DMS114 treated with DMSO at 0.1 percent for 48 hours (cell line): ENCODE measurements at regions not wholly inside any gene's neighbourhood (a gene's known extent, or its start where the extent isn't known, plus 50 kb on each side); places are given as distances from the start of the nearest gene placed in this dataset.
"Not testable (repeated sequence)": the region's sequence is repeated elsewhere in the genome, so short reads cannot be mapped to it uniquely, and the experiment has no call there.

Experiments
- DNase-seq: peaks from one replicate; lab custom pipeline; 2025; ENCODE audit not compliant: unreplicated experiment; lab: John Stamatoyannopoulos, UW

- DNase-seq = no peak
These were observed 320.8 kb upstream of the USP24 start for GRCh38 chr1:55535724-55536544.

- no peak for DNase-seq
These were observed 319.5 kb upstream of the USP24 start for GRCh38 chr1:55534565-55535121.

GRCh38 chr1:55531644-55532043 lies 316.5 kb upstream of the USP24 start:
- no peak for DNase-seq

- no peak for DNase-seq
These were observed 315.8 kb upstream of the USP24 start for GRCh38 chr1:55530749-55531478.

GRCh38 chr1:55529017-55529416 lies 313.9 kb upstream of the USP24 start:
- no peak for DNase-seq

- DNase-seq = no peak
These were observed 312.7 kb upstream of the USP24 start for GRCh38 chr1:55527831-55528230.

GRCh38 chr1:55526716-55527115 lies 311.6 kb upstream of the USP24 start:
- no peak for DNase-seq

GRCh38 chr1:55524006-55524405 lies 308.8 kb upstream of the USP24 start:
- no peak for DNase-seq

GRCh38 chr1:55522982-55523381 lies 307.8 kb upstream of the USP24 start:
- no peak for DNase-seq

GRCh38 chr1:55522353-55522903 lies 307.3 kb upstream of the USP24 start:
- DNase-seq = no peak

- DNase-seq = no peak
These were observed 305.7 kb upstream of the USP24 start for GRCh38 chr1:55520861-55521260.

- no peak for DNase-seq
These were observed 304.9 kb upstream of the USP24 start for GRCh38 chr1:55519937-55520683.

GRCh38 chr1:55519276-55519675 lies 304.1 kb upstream of the USP24 start:
- no peak for DNase-seq

- no peak for DNase-seq
These were observed 301.9 kb upstream of the USP24 start for GRCh38 chr1:55517036-55517435.

- not testable (repeated sequence) for DNase-seq
These were observed 299.4 kb upstream of the USP24 start for GRCh38 chr1:55514571-55514970.

- DNase-seq = no peak
These were observed 297.3 kb upstream of the USP24 start for GRCh38 chr1:55512466-55512865.

GRCh38 chr1:55507578-55507931 lies 292.4 kb upstream of the USP24 start:
- DNase-seq = no peak

- no peak for DNase-seq
These were observed 291.8 kb upstream of the USP24 start for GRCh38 chr1:55506740-55507577.

- DNase-seq = no peak
These were observed 290.2 kb upstream of the USP24 start for GRCh38 chr1:55505326-55505725.

GRCh38 chr1:55504306-55504731 lies 289.2 kb upstream of the USP24 start:
- no peak for DNase-seq
